MM.1S (cell line): ENCODE measurements at regions not wholly inside any gene's neighbourhood (a gene's known extent, or its start where the extent isn't known, plus 50 kb on each side); places are given as distances from the start of the nearest gene placed in this dataset.

Source experiments
- DNase-seq: peaks from one replicate; pipeline ENCODE4 v3.0.0-alpha.2; 2015
- H2AFZ ChIP-seq: fragments of 300-600 bp; sonication (generic); 2 replicates; pipeline ENCODE4 v1.6.0; 2016; ENCODE audit warnings: antibody characterized with exemption, low read length
- H3F3A ChIP-seq: fragments of 300-600 bp; sonication (generic); 2 replicates; pipeline ENCODE4 v1.6.1; 2016; ENCODE audit warnings: mild to moderate bottlenecking, antibody characterized with exemption, low read length, moderate library complexity, mixed read lengths; ENCODE audit not compliant: insufficient read depth
- H3K27ac ChIP-seq: fragments of 300-600 bp; sonication (generic); 2 replicates; pipeline ENCODE4 v1.5.1; 2016; ENCODE audit warnings: mild to moderate bottlenecking, low read length
- H3K27me3 ChIP-seq: fragments of 300-600 bp; sonication (generic); replicated peaks from 2 replicates; pipeline ENCODE4 v1.6.0; 2016; ENCODE audit warnings: low read length; ENCODE audit not compliant: insufficient read depth
- H3K36me3 ChIP-seq: fragments of 300-600 bp; sonication (generic); replicated peaks from 2 replicates; pipeline ENCODE4 v1.6.1; 2016; ENCODE audit warnings: mild to moderate bottlenecking, low read length, mixed read lengths; ENCODE audit not compliant: insufficient read depth
- H3K4me1 ChIP-seq: fragments of 300-600 bp; sonication (generic); 2 replicates; pipeline ENCODE4 v1.6.1; 2016; ENCODE audit warnings: low read length, mixed read lengths
- H3K4me2 ChIP-seq: fragments of 300-600 bp; sonication (generic); 2 replicates; pipeline ENCODE4 v1.6.0; 2016; ENCODE audit warnings: low read depth, low read length
- H3K4me3 ChIP-seq: fragments of 300-600 bp; sonication (generic); 2 replicates; pipeline ENCODE4 v1.5.1; 2016; ENCODE audit warnings: low read length, mixed read lengths
- H3K79me2 ChIP-seq: fragments of 300-600 bp; sonication (generic); 2 replicates; pipeline ENCODE4 v1.6.1; 2016; ENCODE audit warnings: mixed run types, low read length, mixed read lengths
- H3K9ac ChIP-seq: fragments of 300-600 bp; sonication (generic); 2 replicates; pipeline ENCODE4 v1.6.1; 2016; ENCODE audit warnings: low read length, mixed read lengths
- H3K9me2 ChIP-seq: fragments of 300-600 bp; sonication (generic); replicated peaks from 2 replicates; pipeline ENCODE4 v1.6.1; 2016; ENCODE audit warnings: mild to moderate bottlenecking, low read length, mixed read lengths; ENCODE audit not compliant: insufficient read depth
- H3K9me3 ChIP-seq: fragments of 300-600 bp; sonication (generic); replicated peaks from 2 replicates; pipeline ENCODE4 v1.6.1; 2016; ENCODE audit warnings: mild to moderate bottlenecking, low read length, mixed read lengths; ENCODE audit not compliant: insufficient read depth
- H4K20me1 ChIP-seq: fragments of 300-600 bp; sonication (generic); 2 replicates; pipeline ENCODE4 v1.6.1; 2016; ENCODE audit warnings: mild to moderate bottlenecking, low read length, moderate library complexity, mixed read lengths; ENCODE audit not compliant: insufficient read depth
- CTCF ChIP-seq: fragments of 300-600 bp; sonication (generic); IDR thresholded peaks from 2 replicates; pipeline ENCODE4 v1.5.1; 2016; ENCODE audit warnings: antibody characterized with exemption, low read length, mixed read lengths
- EZH2 ChIP-seq: fragments of 300-600 bp; sonication (generic); optimal IDR thresholded peaks from 2 replicates; pipeline ENCODE3; 2017; ENCODE audit warnings: low read depth, mild to moderate bottlenecking, antibody characterized with exemption, low read length, mixed read lengths
- EZH2phosphoT487 ChIP-seq: fragments of 300-600 bp; sonication (generic); IDR thresholded peaks from 2 replicates; pipeline ENCODE4 v1.6.1; 2018; ENCODE audit warnings: antibody characterized with exemption, low read length

GRCh38 chr12:66885115-66885875 lies 206.4 kb upstream of the GRIP1 start:
- DNase-seq = no peak
- Histone ChIP-seq H3K9me2 (no peaks in the 10 kb centered on the region), H3F3A (no peaks in the 10 kb centered on the region), H2AFZ (no peak overlapping the region), H3K27ac (no peak overlapping the region), H4K20me1 (no peaks in the 10 kb centered on the region), H3K36me3 (no peaks in the 10 kb centered on the region), H3K9ac (no peak overlapping the region), H3K27me3 (no peaks in the 10 kb centered on the region), H3K9me3 (no peaks in the 10 kb centered on the region), H3K4me2 (no peak overlapping the region), H3K79me2 (no peaks in the 10 kb centered on the region), H3K4me3 (no peak overlapping the region), H3K4me1 (0 out of 2 replicates have a peak, but pooled peaks cover 5% of the 10 kb centered on the region)
- no peak for TF ChIP-seq CTCF
- TF ChIP-seq EZH2 = no peak
- no peak for TF ChIP-seq EZH2phosphoT487

GRCh38 chr12:66896797-66897196 lies 217.9 kb upstream of the GRIP1 start:
- no peaks in the 10 kb centered on the region for H3K36me3 ChIP-seq
- H4K20me1 ChIP-seq = 0 out of 2 replicates have a peak, but pooled peaks cover 6% of the 10 kb centered on the region
- H3K27ac ChIP-seq = no peak overlapping the region
- H3K4me1 ChIP-seq = peaks cover 24% of the 10 kb centered on the region
- H3K9ac ChIP-seq = no peak overlapping the region
- H3K79me2 ChIP-seq = no peaks in the 10 kb centered on the region
- no peaks in the 10 kb centered on the region for H3K9me3 ChIP-seq
- no peak overlapping the region for H3K4me2 ChIP-seq
- no peaks in the 10 kb centered on the region for H3K9me2 ChIP-seq
- no peak overlapping the region for H2AFZ ChIP-seq
- H3F3A ChIP-seq = peaks cover 15% of the 10 kb centered on the region
- TF ChIP-seq EZH2 (no peak), CTCF (no peak), EZH2phosphoT487 (no peak)
- no peak for DNase-seq
- H3K27me3 ChIP-seq = no peaks in the 10 kb centered on the region
- no peak overlapping the region for H3K4me3 ChIP-seq

- no peaks in the 10 kb centered on the region for H3K9me2 ChIP-seq
- H3K9ac ChIP-seq = no peak overlapping the region
- no peaks in the 10 kb centered on the region for H3K36me3 ChIP-seq
- 0 out of 2 replicates have a peak, but pooled peaks cover 6% of the 10 kb centered on the region for H4K20me1 ChIP-seq
- DNase-seq = no peak
- H3K27me3 ChIP-seq = no peaks in the 10 kb centered on the region
- no peak overlapping the region for H2AFZ ChIP-seq
- no peaks in the 10 kb centered on the region for H3K79me2 ChIP-seq
- TF ChIP-seq EZH2 = no peak
- TF ChIP-seq CTCF = no peak
- no peak for TF ChIP-seq EZH2phosphoT487
- H3K27ac ChIP-seq = no peak overlapping the region
- H3K9me3 ChIP-seq = no peaks in the 10 kb centered on the region
- H3K4me3 ChIP-seq = no peak overlapping the region
- peaks cover 30% of the 10 kb centered on the region for H3K4me1 ChIP-seq
- H3K4me2 ChIP-seq = no peak overlapping the region
- H3F3A ChIP-seq = peaks cover 18% of the 10 kb centered on the region
Measured at GRCh38 chr12:66898700-66899469, 220.0 kb upstream of the GRIP1 start.
